SH-SY5Y (cell line): ENCODE measurements at regions not wholly inside any gene's neighbourhood (a gene's known extent, or its start where the extent isn't known, plus 50 kb on each side); places are given as distances from the start of the nearest gene placed in this dataset.

Experiments
- GATA2 ChIP-seq: IDR thresholded peaks from 2 replicates; pipeline ENCODE4 v1.6.1; 2011; ENCODE audit warnings: mild to moderate bottlenecking, low read depth, low read length
- GATA3 ChIP-seq: IDR thresholded peaks from 2 replicates; pipeline ENCODE4 v1.6.1; 2011; ENCODE audit warnings: low read depth, mild to moderate bottlenecking, low read length, moderate library complexity

DNA sequence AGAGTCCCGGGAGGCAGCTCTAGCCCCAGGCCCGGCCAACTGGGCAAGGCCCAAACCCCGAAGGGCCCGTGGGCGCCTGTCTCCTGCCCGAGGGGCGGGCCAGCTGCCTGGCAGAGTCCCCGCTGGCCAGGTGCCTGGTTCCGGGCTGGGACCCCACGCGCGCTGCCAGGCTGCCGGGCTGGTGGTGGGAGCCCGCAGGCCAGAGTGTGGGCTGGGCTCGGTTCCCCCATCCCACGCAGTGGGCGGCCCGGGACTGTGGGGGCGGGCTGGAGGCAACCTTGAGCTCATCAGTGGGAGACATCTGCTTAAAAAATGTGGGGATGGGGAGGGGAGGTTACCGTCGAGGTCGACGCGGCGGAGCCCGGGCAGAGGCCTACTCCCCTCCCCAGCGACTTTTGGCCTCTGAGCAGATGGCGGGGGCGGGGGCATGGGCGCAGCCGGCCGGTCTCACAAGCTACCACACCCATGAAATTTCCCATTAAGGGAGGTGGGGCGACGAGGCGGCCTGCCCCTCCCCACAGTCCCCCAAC, 176.4 kb upstream of the GSE1 start:
- TF ChIP-seq GATA3 (no peak), GATA2 (no peak)
